SK-N-MC (cell line): ENCODE measurements at regions not wholly inside any gene's neighbourhood (a gene's known extent, or its start where the extent isn't known, plus 50 kb on each side); places are given as distances from the start of the nearest gene placed in this dataset.

Experiments
- EZH2 ChIP-seq: fragments of 200-600 bp; sonication (generic); IDR thresholded peaks from one replicate; pipeline ENCODE4 v1.6.1; 2017; ENCODE audit warnings: antibody characterized with exemption
- POLR2AphosphoS5 ChIP-seq: IDR thresholded peaks from 2 replicates; pipeline ENCODE4 v1.6.1; 2012; ENCODE audit warnings: mild to moderate bottlenecking, low read depth, low read length, borderline replicate concordance

GRCh38 chr5:96259151-96259772, 173.8 kb downstream of the PCSK1 start:
- TF ChIP-seq EZH2: no peak
- TF ChIP-seq POLR2AphosphoS5: no peak
